GM18868 (cell line): ENCODE measurements at regions not wholly inside any gene's neighbourhood (a gene's known extent, or its start where the extent isn't known, plus 50 kb on each side); places are given as distances from the start of the nearest gene placed in this dataset.

Source experiments
- ATAC-seq: cut with Tn5 transposase; IDR thresholded peaks from one replicate; pipeline ENCODE4 v1.9.1; 2021; ENCODE audit warnings: mild to moderate bottlenecking, moderate library complexity; ENCODE audit not compliant: unreplicated experiment

GRCh38 chr14:59091404-59091803, 97.1 kb upstream of the DAAM1 start:
- ATAC-seq: no peak

- no peak for ATAC-seq
These were observed 96.5 kb upstream of the DAAM1 start for GRCh38 chr14:59091976-59092375.

- ATAC-seq: no peak
These were observed 94.6 kb upstream of the DAAM1 start for GRCh38 chr14:59093902-59094301.

- no peak for ATAC-seq
These were observed 92.2 kb upstream of the DAAM1 start for GRCh38 chr14:59096303-59096702.

- ATAC-seq: no peak
These were observed 90.8 kb upstream of the DAAM1 start for GRCh38 chr14:59097681-59098080.

GRCh38 chr14:59098377-59098776, 90.1 kb upstream of the DAAM1 start:
- ATAC-seq: no peak

- no peak for ATAC-seq
These were observed 88.3 kb upstream of the DAAM1 start for GRCh38 chr14:59100205-59100604.

GRCh38 chr14:59101476-59101875, 87.0 kb upstream of the DAAM1 start:
- ATAC-seq: no peak

- no peak for ATAC-seq
These were observed 85.1 kb upstream of the DAAM1 start for GRCh38 chr14:59103396-59103795.

GRCh38 chr14:59107819-59108218, 80.6 kb upstream of the DAAM1 start:
- ATAC-seq: no peak

GRCh38 chr14:59116984-59117415, 71.5 kb upstream of the DAAM1 start:
- ATAC-seq: peak; percentile 71

GRCh38 chr14:59117754-59118528, 70.5 kb upstream of the DAAM1 start:
- ATAC-seq: no peak

- ATAC-seq: no peak
These were observed 67.5 kb upstream of the DAAM1 start for GRCh38 chr14:59120921-59121320.

GRCh38 chr14:59123531-59123930, 64.9 kb upstream of the DAAM1 start:
- no peak for ATAC-seq

- ATAC-seq: no peak
These were observed 64.5 kb upstream of the DAAM1 start for GRCh38 chr14:59123975-59124374.

- peak; percentile 53 for ATAC-seq
These were observed 63.3 kb upstream of the DAAM1 start for GRCh38 chr14:59125156-59125555.

- ATAC-seq: peak; percentile 80
These were observed 61.6 kb upstream of the DAAM1 start for GRCh38 chr14:59126714-59127436.

GRCh38 chr14:59127437-59127732, 61.1 kb upstream of the DAAM1 start:
- no peak for ATAC-seq

GRCh38 chr14:59130462-59130861, 58.0 kb upstream of the DAAM1 start:
- ATAC-seq: no peak

- ATAC-seq: no peak
These were observed 56.3 kb upstream of the DAAM1 start for GRCh38 chr14:59131938-59132795.

GRCh38 chr14:59132796-59133494, 55.5 kb upstream of the DAAM1 start:
- no peak for ATAC-seq
